ENCODE measurements at regions not wholly inside any gene's neighbourhood (a gene's known extent, or its start where the extent isn't known, plus 50 kb on each side); places are given as distances from the start of the nearest gene placed in this dataset.

DNA sequence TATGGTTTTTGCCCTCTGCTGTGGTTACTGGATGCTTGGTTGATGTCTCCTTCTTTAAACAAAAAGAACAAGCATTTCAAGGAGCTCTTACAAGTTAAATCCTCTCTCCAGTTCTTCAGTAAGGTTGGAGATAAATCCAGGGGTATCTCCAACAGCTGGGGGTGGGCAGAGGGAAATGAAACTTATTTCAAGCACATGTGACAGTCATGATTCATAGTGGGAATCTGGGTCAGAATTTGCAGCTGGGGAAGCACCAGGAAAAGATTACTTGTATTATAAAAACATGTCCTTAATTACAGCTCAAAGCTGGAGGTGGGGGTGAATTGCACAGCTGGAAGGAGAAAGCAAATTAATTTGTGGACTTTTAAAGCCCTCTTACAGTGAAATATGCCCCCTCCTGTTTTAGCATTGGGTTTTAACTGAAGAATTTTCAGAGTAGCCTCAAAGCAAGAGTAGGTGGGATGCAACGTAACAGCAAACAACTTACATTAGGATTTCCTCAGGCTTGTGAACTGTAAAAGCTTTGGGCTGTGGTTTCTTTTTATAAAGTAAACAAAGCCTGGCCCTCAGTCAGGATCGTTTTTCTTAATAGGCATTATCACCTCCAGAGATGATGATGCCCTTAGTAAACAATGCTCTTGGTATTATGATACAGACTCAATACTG, 596.4 kb downstream of the NYAP2 start:
- Histone ChIP-seq H3K9me3 (ENCODE audit: low read length) (no peaks in the 10 kb centered on the region), H3K4me2 (ENCODE audit: low read depth, low read length) (no peak overlapping the region), H3K4me1 (ENCODE audit: insufficient read depth, low read length) (no peaks in the 10 kb centered on the region), H4K20me1 (ENCODE audit: insufficient read depth, low read length) (no peaks in the 10 kb centered on the region), H3K27ac (ENCODE audit: extremely low read length, insufficient read depth, low read length) (no peak overlapping the region), H3K4me3 (replicated peaks in 1 of 3; ENCODE audit: insufficient read depth in 1 of 3, low read depth in 2 of 3, low read length in 3 of 3) (no peak overlapping the region), H3K79me2 (ENCODE audit: insufficient read depth, low read length) (no peaks in the 10 kb centered on the region), H3K9ac (ENCODE audit: insufficient read depth, low read depth, low read length) (no peak overlapping the region), H3K27me3 (ENCODE audit: control insufficient read depth in 1 of 2, insufficient read depth in 2 of 2, low read length in 2 of 2) (no peaks in the 10 kb centered on the region), H3K36me3 (replicated peaks in 1 of 2; ENCODE audit: control insufficient read depth in 1 of 2, insufficient read depth in 2 of 2, low read length in 2 of 2) (no peaks in the 10 kb centered on the region), H2AFZ (ENCODE audit: low read length) (peak overlapping the region; percentile 33)
- no peak for DNase-seq (ENCODE audit: low spot score)
- in situ Hi-C loops (cut with HindIII; ENCODE audit: extremely low pct_ligation_motif_present, low pct_unique_long_range_greater_than_20kb) (no loop called here), intact Hi-C loops (cut with micrococcal nuclease; ENCODE audit: unreplicated experiment) (no loop called here)
- 34% methylated on average over 2 of the region's 2 CpGs for WGBS (ENCODE audit: low lambda C conversion rate)
- no TSS peak for BruUV-seq (replicated peaks)
- no peak for ATAC-seq
- POLR2A ChIA-PET: no interaction called here
- TF ChIP-seq, protein P1, sequence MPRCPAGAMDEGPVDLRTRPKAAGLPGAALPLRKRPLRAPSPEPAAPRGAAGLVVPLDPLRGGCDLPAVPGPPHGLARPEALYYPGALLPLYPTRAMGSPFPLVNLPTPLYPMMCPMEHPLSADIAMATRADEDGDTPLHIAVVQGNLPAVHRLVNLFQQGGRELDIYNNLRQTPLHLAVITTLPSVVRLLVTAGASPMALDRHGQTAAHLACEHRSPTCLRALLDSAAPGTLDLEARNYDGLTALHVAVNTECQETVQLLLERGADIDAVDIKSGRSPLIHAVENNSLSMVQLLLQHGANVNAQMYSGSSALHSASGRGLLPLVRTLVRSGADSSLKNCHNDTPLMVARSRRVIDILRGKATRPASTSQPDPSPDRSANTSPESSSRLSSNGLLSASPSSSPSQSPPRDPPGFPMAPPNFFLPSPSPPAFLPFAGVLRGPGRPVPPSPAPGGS (CRISPR knock-in tag; IDR thresholded peaks at IDR 0.05): no peak
- TF ChIP-seq, protein P2, sequence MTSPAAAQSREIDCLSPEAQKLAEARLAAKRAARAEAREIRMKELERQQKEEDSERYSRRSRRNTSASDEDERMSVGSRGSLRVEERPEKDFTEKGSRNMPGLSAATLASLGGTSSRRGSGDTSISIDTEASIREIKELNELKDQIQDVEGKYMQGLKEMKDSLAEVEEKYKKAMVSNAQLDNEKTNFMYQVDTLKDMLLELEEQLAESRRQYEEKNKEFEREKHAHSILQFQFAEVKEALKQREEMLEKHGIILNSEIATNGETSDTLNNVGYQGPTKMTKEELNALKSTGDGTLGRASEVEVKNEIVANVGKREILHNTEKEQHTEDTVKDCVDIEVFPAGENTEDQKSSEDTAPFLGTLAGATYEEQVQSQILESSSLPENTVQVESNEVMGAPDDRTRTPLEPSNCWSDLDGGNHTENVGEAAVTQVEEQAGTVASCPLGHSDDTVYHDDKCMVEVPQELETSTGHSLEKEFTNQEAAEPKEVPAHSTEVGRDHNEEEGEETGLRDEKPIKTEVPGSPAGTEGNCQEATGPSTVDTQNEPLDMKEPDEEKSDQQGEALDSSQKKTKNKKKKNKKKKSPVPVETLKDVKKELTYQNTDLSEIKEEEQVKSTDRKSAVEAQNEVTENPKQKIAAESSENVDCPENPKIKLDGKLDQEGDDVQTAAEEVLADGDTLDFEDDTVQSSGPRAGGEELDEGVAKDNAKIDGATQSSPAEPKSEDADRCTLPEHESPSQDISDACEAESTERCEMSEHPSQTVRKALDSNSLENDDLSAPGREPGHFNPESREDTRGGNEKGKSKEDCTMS (CRISPR knock-in tag; conservative IDR thresholded peaks at IDR 0.05): no peak
- no peak for TF ChIP-seq NFKBIZ (CRISPR knock-in tag; IDR thresholded peaks at IDR 0.05)
- no peak for TF ChIP-seq TCF7L2 (IDR thresholded peaks at IDR 0.05; ENCODE audit: low read depth, low read length)
- TF ChIP-seq ATF4 (CRISPR knock-in tag; IDR thresholded peaks at IDR 0.05): no peak
- no peak for TF ChIP-seq ZNF878 (CRISPR knock-in tag; IDR thresholded peaks at IDR 0.05)
- TF ChIP-seq ZNF234 (CRISPR knock-in tag; conservative IDR thresholded peaks at IDR 0.05): no peak
- CTCF ChIA-PET (ENCODE audit: low intra/inter-chr PET ratio, low total read pairs): no interaction called here
- FAIRE-seq: no peak
